ENCODE measurements at regions not wholly inside any gene's neighbourhood (a gene's known extent, or its start where the extent isn't known, plus 50 kb on each side); places are given as distances from the start of the nearest gene placed in this dataset.
"Not testable (repeated sequence)": the region's sequence is repeated elsewhere in the genome, so short reads cannot be mapped to it uniquely, and the experiment has no call there.

DNA sequence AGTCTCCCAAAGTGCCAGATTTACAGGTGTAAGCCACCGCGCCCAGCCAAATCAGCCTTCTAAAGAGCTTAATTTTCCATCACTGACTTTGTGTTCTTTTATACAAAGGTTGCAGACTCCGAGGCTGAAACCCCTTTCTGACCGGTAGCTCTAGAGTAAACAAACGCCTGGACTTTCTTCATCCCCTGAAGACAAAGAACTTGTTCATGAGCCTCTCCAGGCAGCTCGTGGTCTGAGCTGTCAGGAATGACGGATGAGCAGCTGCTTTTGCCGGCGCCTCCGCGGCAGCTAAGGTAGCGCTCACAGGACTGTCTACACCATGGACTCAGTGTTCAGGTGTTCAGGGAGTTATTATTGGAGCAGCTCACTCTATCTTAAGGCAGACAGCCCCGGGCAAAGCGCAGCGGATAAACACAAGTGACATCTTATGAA lies 128.5 kb upstream of the ERRFI1 start:
- no peaks in the 10 kb centered on the region for H3K4me1 ChIP-seq
- no peak overlapping the region for H3K27ac ChIP-seq
- no peak overlapping the region for H3K4me3 ChIP-seq
- intact Hi-C loops (cut with DNase I), result no loop called here
- H3K36me3 ChIP-seq, result no peaks in the 10 kb centered on the region
- WGBS (ENCODE audit: insufficient coverage, low coverage, low lambda C conversion rate, missing lambda C conversion rate), result 55% methylated on average over 14 of the region's 15 CpGs
- no peaks in the 10 kb centered on the region for H3K27me3 ChIP-seq
- no peak for TF ChIP-seq POLR2A (IDR thresholded peaks at IDR 0.05)
- TF ChIP-seq, protein P1, sequence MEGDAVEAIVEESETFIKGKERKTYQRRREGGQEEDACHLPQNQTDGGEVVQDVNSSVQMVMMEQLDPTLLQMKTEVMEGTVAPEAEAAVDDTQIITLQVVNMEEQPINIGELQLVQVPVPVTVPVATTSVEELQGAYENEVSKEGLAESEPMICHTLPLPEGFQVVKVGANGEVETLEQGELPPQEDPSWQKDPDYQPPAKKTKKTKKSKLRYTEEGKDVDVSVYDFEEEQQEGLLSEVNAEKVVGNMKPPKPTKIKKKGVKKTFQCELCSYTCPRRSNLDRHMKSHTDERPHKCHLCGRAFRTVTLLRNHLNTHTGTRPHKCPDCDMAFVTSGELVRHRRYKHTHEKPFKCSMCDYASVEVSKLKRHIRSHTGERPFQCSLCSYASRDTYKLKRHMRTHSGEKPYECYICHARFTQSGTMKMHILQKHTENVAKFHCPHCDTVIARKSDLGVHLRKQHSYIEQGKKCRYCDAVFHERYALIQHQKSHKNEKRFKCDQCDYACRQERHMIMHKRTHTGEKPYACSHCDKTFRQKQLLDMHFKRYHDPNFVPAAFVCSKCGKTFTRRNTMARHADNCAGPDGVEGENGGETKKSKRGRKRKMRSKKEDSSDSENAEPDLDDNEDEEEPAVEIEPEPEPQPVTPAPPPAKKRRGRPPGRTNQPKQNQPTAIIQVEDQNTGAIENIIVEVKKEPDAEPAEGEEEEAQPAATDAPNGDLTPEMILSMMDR (IDR thresholded peaks at IDR 0.05), result no peak
- no peaks in the 10 kb centered on the region for H3K9me3 ChIP-seq
- peak in 2 of 4 donors; percentile 20 to 34 for ATAC-seq
- DNase-seq, result no peak

DNA sequence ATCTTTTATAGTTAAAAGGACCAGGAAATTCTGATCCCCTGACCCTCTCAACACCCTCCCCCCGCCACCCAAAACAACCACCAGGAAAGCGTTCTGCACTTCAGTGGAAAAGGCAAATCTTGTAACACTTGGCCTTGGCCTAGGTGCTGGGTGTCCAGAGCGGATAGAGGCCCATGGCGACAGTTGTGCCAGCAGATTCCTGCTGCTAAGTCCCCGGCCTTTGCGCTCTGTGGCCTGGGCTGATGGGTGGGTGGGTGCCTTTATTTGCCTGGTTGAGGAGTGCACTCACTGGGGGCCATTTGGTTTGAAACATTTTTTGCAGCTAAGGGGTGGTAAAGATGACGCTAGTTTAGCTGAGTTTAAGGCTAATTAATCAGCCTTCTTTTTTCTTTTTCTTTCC lies 127.9 kb upstream of the ERRFI1 start:
- H3K4me3 ChIP-seq, result no peak overlapping the region
- no peaks in the 10 kb centered on the region for H3K36me3 ChIP-seq
- ATAC-seq (no peak), DNase-seq (no peak)
- H3K27me3 ChIP-seq, result no peaks in the 10 kb centered on the region
- H3K4me1 ChIP-seq, result no peaks in the 10 kb centered on the region
- 96% methylated on average over 4 of the region's 7 CpGs for WGBS (ENCODE audit: insufficient coverage, low coverage, low lambda C conversion rate, missing lambda C conversion rate)
- TF ChIP-seq POLR2A (IDR thresholded peaks at IDR 0.05), result no peak
- TF ChIP-seq, protein P1 (IDR thresholded peaks at IDR 0.05), result no peak
- intact Hi-C loops (cut with DNase I), result no loop called here
- H3K9me3 ChIP-seq, result no peaks in the 10 kb centered on the region
- H3K27ac ChIP-seq, result no peak overlapping the region

DNA sequence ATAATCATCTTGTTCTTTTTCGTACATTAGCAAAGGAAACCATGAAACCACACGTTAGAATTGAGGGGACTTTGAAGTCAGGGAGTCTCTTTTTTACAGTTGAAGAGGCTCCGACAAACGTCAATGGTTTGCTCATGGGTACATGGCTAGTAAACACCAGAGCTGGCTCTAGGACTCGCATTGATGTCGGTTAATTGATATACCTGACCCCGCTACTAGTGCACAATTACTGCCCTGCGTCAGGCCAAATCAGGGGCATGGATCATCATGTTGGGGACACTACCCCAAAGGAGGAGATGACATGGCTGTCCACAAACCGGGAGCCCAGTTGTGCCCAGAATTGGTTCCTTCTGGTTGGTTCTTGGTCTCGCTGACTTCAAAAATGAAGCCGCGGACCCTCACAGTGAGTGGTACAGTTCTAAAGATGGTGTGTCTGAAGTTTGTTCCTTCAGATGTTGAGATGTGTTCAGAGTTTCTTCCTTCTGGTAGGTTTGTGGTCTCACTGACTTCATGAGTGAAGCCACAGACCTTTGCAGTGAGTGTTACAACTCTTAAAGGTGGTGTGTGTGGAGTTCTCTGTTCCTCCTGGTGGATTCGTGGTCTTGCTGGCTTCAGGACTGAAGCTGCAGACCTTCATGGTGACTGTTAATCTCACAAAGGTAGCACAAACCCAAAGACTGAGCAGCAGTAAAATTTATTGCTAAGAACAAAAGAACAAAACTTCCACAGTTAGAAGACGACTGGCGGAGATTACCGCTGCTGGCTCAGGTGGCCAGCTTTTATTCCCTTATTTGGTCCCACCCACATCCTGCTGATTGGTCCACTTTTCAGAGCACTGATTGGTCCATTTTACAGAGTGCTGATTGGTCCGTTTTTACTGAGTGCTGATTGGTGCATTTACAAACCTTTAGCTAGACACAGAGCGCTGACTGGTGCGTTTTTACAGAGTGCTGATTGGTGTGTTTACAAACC lies 126.9 kb upstream of the ERRFI1 start:
- intact Hi-C loops (cut with DNase I), result no loop called here
- WGBS (ENCODE audit: insufficient coverage, low coverage, low lambda C conversion rate, missing lambda C conversion rate), result 74% methylated on average over 13 of the region's 19 CpGs
- Histone ChIP-seq H3K36me3 (no peaks in the 10 kb centered on the region), H3K27me3 (no peaks in the 10 kb centered on the region), H3K4me1 (no peaks in the 10 kb centered on the region), H3K9me3 (no peaks in the 10 kb centered on the region), H3K4me3 (no peak overlapping the region), H3K27ac (no peak overlapping the region)
- DNase-seq (no peak), ATAC-seq (peak in 1 of 4 donors; percentile 24)
- TF ChIP-seq, protein P1 (IDR thresholded peaks at IDR 0.05), result no peak
- no peak for TF ChIP-seq POLR2A (IDR thresholded peaks at IDR 0.05)

DNA sequence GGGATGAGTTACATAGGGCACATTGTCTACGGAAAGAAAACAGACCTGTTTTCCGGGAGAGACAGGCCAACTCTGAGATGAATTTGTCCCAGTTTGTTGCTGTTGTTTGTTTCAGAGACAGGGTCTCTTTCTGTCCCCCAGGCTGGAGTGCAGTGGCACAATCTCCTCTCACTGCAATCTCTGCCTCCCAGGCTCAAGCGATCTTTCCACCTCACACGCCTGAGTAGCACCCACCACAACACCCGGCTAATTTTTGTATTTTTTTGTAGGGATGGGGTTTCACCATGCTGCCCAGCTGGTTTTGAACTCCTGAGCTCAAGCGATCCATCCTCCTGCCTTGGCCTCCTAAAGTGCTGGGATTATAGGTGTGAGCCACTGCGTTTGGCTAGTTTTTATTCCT lies 125.5 kb upstream of the ERRFI1 start:
- DNase-seq (no peak), ATAC-seq (no peak)
- Histone ChIP-seq H3K4me3 (no peak overlapping the region), H3K4me1 (no peaks in the 10 kb centered on the region), H3K27me3 (no peaks in the 10 kb centered on the region), H3K9me3 (no peaks in the 10 kb centered on the region), H3K27ac (no peak overlapping the region), H3K36me3 (no peaks in the 10 kb centered on the region)
- intact Hi-C loops (cut with DNase I), result no loop called here
- TF ChIP-seq, protein P1 (IDR thresholded peaks at IDR 0.05), result no peak
- TF ChIP-seq POLR2A (IDR thresholded peaks at IDR 0.05), result no peak
- 83% methylated on average over 6 of the region's 7 CpGs for WGBS (ENCODE audit: insufficient coverage, low coverage, low lambda C conversion rate, missing lambda C conversion rate)

DNA sequence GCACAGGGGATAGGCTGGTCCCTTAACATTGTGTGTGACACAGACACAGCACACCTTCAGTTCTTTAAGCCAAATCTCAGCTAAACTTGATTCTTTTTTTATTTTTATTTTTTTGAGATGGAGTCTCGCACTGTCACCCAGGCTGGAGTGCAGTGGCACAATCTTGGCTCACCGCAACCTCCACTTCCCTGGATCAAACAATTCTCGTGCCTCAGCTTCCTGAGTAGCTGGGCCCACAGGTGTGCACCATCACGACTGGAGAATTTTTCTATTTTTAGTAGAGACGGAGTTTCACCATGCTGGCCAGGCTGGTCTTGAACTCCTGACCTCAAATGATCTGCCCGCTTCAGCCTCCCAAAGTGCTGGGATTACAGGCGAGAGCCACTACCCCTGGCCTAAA lies 123.6 kb upstream of the ERRFI1 start:
- H3K27ac ChIP-seq; H3K9me3 ChIP-seq; ATAC-seq; H3K36me3 ChIP-seq; H3K27me3 ChIP-seq; DNase-seq; H3K4me3 ChIP-seq; intact Hi-C loops (cut with DNase I); H3K4me1 ChIP-seq: not testable (repeated sequence)
- 86% methylated on average over 7 of the region's 7 CpGs for whole genome bisulfite sequencing (ENCODE audit: insufficient coverage, low coverage, low lambda C conversion rate, missing lambda C conversion rate)
